K562 (cell line): ENCODE measurements at regions not wholly inside any gene's neighbourhood (a gene's known extent, or its start where the extent isn't known, plus 50 kb on each side); places are given as distances from the start of the nearest gene placed in this dataset.

ENCODE experiments used
- ARID1B ChIP-seq: fragments of 450-650 bp; IDR thresholded peaks from 2 replicates; pipeline ENCODE4 v1.6.1; 2016; ENCODE audit warnings: antibody characterized with exemption, mild to moderate bottlenecking, inconsistent platforms
- ATF7 ChIP-seq: fragments of 450-650 bp; IDR thresholded peaks from 2 replicates; pipeline ENCODE4 v1.7.1; 2014; ENCODE audit warnings: mild to moderate bottlenecking, moderate library complexity
- BRCA1 ChIP-seq, 2 experiments: fragments of 450-650 bp in 1 of 2; sonication (generic) in 1 of 2; formaldehyde crosslinking in 1 of 2; IDR thresholded peaks; 2 replicates each; pipeline versions ENCODE4 v1.5.0 to v1.6.1; 2017 to 2020; ENCODE audit warnings: mild to moderate bottlenecking in 1 of 2, missing genetic modification reagents in 1 of 2
- BRD4 ChIP-seq: fragments of 200-600 bp; sonication (generic); IDR thresholded peaks from 2 replicates; pipeline ENCODE4 v1.6.1; 2017; ENCODE audit warnings: inconsistent platforms
- EGR1 ChIP-seq: fragments of 450-650 bp; conservative IDR thresholded peaks from 2 replicates; pipeline ENCODE4 v1.6.1; 2017; ENCODE audit warnings: mild to moderate bottlenecking
- ELF4 ChIP-seq: fragments of 450-650 bp; formaldehyde crosslinking; IDR thresholded peaks from 2 replicates; pipeline ENCODE4 v1.4.0; 2022; ENCODE audit warnings: missing genetic modification characterization
- ERF ChIP-seq: fragments of 450-650 bp; formaldehyde crosslinking; IDR thresholded peaks from 2 replicates; pipeline ENCODE4 v1.4.0; 2020; ENCODE audit warnings: mild to moderate bottlenecking, mixed read lengths
- ESRRA ChIP-seq: fragments of 450-650 bp; IDR thresholded peaks from 2 replicates; pipeline ENCODE4 v1.6.1; 2014; ENCODE audit warnings: low read depth, mild to moderate bottlenecking, moderate library complexity, borderline replicate concordance
- GTF2F1 ChIP-seq: IDR thresholded peaks from 2 replicates; pipeline ENCODE4 v1.6.1; 2011; ENCODE audit warnings: low read depth, low read length, improper control_type of control experiment
- HNRNPL ChIP-seq: fragments of 200-400 bp; formaldehyde crosslinking; IDR thresholded peaks from 2 replicates; pipeline ENCODE4 v1.6.1; 2017; ENCODE audit warnings: low read depth, mild to moderate bottlenecking, low read length
- IRF1 ChIP-seq: sonication (generic); formaldehyde crosslinking; IDR thresholded peaks from 2 replicates; pipeline ENCODE4 v1.8.0; 2022; ENCODE audit warnings: missing genetic modification reagents, mild to moderate bottlenecking, borderline replicate concordance
- RAD21 ChIP-seq, 2 experiments: fragments of 250-450 bp in 1 of 2; fragments of 450-650 bp in 1 of 2; sonication (Bioruptor Pico) in 1 of 2; formaldehyde crosslinking in 1 of 2; IDR thresholded peaks in 1 of 2; conservative IDR thresholded peaks in 1 of 2; 2 replicates each; pipeline versions ENCODE4 v1.4.0 to v1.8.0; 2020 to 2022; ENCODE audit warnings: mild to moderate bottlenecking in 2 of 2, moderate library complexity in 1 of 2
- REST ChIP-seq, 2 experiments: fragments of 450-650 bp; formaldehyde crosslinking in 1 of 2; IDR thresholded peaks; 2 replicates each; pipeline versions ENCODE4 v1.4.0 to v1.6.1; 2014 to 2020; ENCODE audit warnings: mild to moderate bottlenecking in 2 of 2, borderline replicate concordance in 1 of 2, low read depth in 1 of 2
- SLC30A9 ChIP-seq: fragments of 250-450 bp; sonication (Bioruptor Pico); IDR thresholded peaks from 2 replicates; pipeline ENCODE4 v1.8.0; 2022; ENCODE audit warnings: mild to moderate bottlenecking, moderate library complexity
- XRCC5 ChIP-seq: fragments of 200-400 bp; formaldehyde crosslinking; IDR thresholded peaks from 2 replicates; pipeline ENCODE4 v1.6.1; 2017; ENCODE audit warnings: low read depth, mild to moderate bottlenecking, low read length
- ZFP91 ChIP-seq: sonication (generic); formaldehyde crosslinking; IDR thresholded peaks from 2 replicates; pipeline ENCODE4 v1.8.0; 2022; ENCODE audit warnings: mild to moderate bottlenecking, missing genetic modification reagents
- ZNF197 ChIP-seq: fragments of 200-800 bp; sonication (Bioruptor generic); IDR thresholded peaks from 2 replicates; pipeline ENCODE4 v1.6.1; 2016; ENCODE audit warnings: low read depth, missing genetic modification characterization, missing compliant biosample characterization

GRCh38 chr22:22745225-22746060 is 101.0 kb downstream of the GGTLC2 start (continued):
- TF ChIP-seq ZFP91 (no peak), ELF4 (CRISPR knock-in tag) (no peak), XRCC5 (peak; percentile 99), ZNF197 (CRISPR knock-in tag) (no peak), ERF (CRISPR knock-in tag) (no peak), BRD4 (no peak), ESRRA (peak; percentile 50; the same call in 1 of the 2 replicates), EGR1 (no peak), GTF2F1 (no peak), BRCA1 (IDR thresholded peaks at IDR 0.05) (no peak), BRCA1 (CRISPR knock-in tag; IDR thresholded peaks at IDR 0.05) (no peak), IRF1 (CRISPR knock-in tag) (no peak), REST (IDR thresholded peaks at IDR 0.05; ENCODE audit: borderline replicate concordance) (peak; percentile 79), REST (CRISPR knock-in tag; IDR thresholded peaks at IDR 0.05; ENCODE audit: low read depth) (no peak), RAD21 (CRISPR knock-in tag; conservative IDR thresholded peaks at IDR 0.05 in 1 of 2, IDR thresholded peaks at IDR 0.05 in 1 of 2) (no peak), ARID1B (no peak), HNRNPL (no peak), ATF7 (peak; percentile 45), SLC30A9 (CRISPR knock-in tag) (no peak)
